Stimulated activated CD8-positive, alpha-beta memory T cell treated with anti-CD3 and anti-CD28 coated beads, Interleukin-15, amount 100 ng/mL, for 1 hour (primary cell): ENCODE measurements at regions not wholly inside any gene's neighbourhood (a gene's known extent, or its start where the extent isn't known, plus 50 kb on each side); places are given as distances from the start of the nearest gene placed in this dataset.

Source experiments
- DNase-seq: peaks from one replicate; pipeline ENCODE4 v3.0.0-alpha.2; 2020; ENCODE audit warnings: low read depth

DNA sequence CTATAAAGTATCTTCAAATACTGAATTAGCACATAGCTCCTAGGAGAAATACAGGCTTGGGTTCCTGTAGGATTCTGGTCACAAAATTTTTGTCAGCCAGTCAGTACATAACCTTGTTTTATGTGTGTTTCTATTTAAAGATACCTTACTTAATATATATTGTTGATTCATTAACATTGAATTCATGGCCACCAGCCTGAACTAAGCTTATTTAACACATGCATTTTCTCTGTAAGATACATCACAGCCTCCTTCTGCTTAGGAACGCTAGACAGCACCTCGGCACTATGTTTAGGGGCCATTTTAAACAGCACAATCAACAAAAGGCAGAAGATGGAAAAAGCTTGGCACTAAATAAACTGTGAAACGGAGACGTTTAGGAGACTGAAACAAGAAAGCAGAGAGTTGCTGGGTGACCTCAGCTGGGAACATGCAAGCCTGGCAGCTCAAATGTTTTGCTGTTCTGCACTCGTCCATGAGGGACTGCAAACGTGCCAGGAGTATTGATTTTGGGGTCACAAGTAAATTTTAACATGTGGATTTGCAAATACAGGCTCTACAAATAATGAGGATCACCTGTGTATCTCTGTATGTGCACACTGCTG is 432.2 kb upstream of the TPM1 start:
- DNase-seq, result no peak

DNA sequence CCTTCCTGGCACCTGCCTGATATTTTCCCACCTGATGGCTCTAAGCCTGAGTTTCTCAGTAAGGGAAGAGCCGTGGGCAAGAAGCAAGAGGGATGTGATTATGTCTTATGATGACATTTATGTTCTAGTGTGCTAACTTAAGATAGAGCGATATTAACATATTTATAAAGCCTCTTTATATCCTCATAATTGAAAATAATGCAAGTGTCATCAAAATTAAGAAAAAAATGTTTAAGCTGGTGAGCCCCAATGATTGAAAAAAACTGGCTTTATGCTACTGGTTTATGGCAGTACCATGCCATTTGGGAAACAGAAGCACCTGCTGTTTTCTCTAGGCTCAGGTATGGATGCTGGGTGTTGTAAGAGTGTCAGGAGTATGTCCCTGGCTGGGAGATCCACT is 431.5 kb upstream of the TPM1 start:
- no peak for DNase-seq

GRCh38 chr15:62612183-62612733 is 430.3 kb upstream of the TPM1 start:
- no peak for DNase-seq

DNA sequence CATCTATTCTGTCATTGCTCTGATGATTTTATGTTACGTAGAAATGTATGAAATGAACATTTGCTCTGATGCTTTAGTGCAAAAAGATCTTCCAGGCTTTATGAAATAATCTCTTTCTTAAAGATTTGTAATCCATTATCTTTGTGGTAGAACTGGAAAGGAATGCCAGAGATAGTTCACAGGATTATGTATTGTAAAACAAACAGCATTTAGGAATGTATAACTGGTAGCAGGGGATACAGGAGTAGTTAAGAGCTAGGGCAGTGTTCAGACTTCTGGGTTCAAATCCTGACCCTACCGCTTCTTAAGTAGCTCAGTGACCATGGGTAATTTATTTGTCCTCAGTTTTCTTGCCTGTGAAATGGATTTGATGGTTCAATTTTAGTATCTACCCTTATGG is 429.8 kb upstream of the TPM1 start:
- DNase-seq, result no peak

DNA sequence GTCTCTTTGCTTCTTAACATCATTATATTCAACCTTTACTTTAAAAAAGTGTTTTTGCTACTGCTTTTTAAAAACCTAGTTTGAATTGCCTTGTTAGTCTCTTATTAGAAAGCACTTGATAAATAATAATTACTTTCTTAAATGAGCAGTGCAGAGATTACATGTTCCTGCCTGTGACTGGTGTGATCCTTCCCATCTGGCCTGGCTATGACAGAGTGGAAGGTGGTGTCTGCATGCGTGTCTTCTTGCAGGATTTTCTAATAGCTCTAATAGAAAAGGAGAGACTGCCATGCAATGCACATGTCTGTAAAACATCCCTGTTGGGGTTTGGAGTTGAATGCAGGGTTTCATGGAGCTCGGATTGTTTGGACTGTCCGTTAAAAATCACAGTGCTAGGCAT is 425.8 kb upstream of the TPM1 start:
- DNase-seq, result no peak

DNA sequence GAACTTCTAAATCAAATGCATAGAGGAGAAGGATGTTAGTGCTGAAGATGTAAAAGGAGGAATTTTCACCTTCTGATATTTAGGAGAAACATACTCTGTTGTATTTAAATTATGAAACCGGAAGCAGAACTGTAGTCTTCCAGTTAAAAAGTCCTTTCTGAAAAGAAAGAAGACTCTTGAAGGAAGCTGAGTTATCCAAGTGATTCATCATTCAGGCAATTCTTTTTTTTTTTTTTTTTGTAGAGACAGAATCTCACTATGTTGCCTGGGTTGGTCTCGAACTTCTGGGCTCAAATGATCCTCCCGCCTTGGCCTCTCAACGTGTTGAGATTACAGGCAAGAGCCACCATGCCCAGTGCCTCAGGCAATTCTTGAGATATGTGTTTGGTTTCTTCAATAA is 424.8 kb upstream of the TPM1 start:
- DNase-seq, result no peak

- DNase-seq, result no peak
Measured at GRCh38 chr15:62618432-62618831, 424.1 kb upstream of the TPM1 start.

GRCh38 chr15:62618846-62619504 is 423.6 kb upstream of the TPM1 start:
- no peak for DNase-seq

- DNase-seq, result no peak
Measured at GRCh38 chr15:62619526-62619925, 423.0 kb upstream of the TPM1 start.

DNA sequence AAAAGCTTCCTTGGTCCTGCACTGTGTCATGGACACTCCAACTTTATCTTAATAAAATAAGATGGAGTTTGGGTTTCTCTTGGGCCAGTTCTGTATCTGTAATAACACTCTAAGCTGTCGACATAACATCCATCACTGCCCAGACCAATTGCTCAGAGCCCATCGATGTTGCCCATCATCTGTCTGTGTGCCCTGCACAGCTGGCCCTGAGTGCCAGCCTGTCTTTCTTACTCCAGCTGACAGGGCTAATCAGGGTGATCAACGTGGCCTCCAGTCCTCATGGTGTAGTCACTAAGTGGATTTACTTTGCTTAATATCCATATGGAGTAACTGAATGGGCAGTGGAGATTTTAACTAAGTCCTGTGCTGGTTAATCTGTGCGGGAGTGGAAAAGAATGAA is 419.8 kb upstream of the TPM1 start:
- no peak for DNase-seq

DNA sequence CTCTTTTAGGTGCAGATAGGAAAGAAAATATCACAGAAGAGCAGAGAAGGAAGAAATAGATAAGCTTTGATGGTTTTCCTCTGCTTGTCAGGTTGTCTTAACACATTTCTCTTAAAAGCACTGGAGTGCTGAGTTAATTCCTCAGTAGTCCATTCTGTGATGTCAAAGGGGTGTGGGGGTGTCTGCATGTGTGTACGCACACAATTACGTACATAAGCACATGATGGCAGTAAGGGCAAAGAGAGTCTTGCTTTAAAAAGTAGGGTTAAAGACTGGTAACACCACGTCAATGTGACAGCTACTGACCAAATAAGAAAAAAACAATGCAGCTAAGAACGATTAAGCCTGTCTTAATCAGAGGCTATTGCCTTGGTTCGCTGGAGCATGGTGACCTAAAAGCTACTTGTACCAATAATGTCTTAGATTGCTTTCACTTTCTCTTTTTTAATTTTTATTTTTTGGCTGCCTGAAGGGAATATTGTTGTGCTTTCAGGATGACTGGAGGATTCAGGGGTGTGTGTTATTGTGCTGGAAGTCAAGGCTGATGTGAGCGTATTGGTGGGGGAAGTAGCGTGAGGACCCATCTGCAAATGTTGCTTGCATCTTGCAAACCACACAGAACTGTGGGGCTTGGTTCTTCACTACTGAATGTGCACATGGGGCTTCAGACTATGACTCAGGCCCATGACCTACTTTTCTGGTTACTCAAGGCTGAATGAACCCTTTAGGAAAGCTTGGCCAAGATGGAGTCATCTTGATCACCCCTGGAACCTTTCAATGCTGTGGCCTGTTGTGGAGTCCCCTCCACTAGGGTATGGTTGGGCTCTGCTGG is 417.8 kb upstream of the TPM1 start:
- DNase-seq, result no peak

DNA sequence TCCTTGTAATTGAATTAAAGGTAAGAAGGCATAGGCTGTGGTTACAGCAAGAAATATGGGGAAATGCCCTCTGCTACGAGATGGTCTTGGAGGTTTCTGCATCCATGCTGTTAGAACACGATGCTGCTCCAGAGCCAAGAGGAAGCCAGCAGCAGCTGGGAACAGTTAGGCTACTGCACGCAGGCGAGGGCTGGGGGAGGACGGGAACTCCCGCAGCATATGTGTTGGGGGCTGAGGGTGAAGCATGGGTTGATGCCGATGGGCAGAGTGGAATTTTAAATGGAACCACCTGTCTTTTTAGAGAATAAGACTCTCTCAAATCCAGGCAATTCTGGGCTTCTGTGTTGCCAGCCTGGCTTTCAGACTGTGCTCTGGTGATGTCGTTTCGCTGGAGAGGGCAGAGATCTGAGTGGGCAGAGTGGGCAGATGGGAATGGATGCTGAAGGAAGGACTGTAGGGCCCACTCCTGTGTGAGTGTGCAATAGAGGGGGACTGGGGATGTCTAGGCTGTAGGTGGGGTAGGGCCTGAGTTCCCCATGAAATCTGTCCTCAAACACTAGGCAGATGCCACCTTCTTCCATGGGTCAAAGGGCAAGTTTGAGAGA is 417.0 kb upstream of the TPM1 start:
- DNase-seq, result no peak

DNA sequence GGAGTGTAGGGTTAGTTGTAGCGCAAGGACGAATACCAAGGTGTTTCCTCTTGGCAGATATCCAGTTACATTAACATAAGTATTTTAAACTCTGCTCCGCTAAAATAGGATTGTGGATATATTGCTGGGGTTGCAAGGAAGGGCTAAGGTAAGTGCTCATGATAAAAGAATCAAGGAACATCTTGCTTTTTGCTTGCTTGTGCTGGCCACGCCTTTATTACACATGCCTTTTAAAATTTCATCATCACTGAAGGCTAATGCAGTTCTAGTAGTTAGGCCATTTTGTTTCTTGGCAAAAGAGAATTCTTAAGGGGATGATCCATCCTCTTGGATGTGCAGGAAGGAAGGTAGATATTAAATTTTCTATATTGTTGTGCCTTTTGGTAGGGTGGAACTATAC is 415.6 kb upstream of the TPM1 start:
- DNase-seq, result no peak

DNA sequence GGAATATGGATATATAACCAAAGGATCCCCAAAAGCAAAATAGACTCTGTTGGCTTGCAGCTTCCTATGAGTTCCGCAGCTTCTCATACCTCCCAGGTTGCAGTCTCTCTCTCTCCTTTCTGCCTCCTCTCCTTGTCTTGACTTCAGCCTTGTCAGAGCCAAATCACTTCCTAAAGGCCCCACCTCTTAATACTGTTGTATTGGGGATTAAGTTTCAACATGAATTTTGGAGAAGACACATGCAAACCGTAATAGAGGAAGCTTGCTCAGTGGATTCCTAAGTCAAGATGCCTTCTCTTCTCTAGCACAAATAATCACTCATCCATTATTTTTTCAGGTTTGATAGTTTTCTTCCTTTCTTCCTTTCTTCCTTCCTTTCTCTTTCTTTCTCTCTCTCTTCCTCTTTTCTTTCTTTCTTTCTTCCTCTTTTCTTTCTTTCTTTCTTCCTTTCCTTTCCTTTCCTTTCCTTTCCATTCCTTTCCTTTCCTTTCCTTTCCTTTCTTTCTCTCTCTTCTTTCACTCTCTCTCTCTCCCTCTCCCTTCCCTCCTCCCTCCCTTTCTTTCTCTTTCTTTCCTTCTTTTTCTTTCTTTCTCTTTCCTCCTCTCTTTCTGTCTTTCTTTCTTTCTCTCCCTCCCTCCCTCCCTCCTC is 411.3 kb upstream of the TPM1 start:
- DNase-seq, result no peak

DNA sequence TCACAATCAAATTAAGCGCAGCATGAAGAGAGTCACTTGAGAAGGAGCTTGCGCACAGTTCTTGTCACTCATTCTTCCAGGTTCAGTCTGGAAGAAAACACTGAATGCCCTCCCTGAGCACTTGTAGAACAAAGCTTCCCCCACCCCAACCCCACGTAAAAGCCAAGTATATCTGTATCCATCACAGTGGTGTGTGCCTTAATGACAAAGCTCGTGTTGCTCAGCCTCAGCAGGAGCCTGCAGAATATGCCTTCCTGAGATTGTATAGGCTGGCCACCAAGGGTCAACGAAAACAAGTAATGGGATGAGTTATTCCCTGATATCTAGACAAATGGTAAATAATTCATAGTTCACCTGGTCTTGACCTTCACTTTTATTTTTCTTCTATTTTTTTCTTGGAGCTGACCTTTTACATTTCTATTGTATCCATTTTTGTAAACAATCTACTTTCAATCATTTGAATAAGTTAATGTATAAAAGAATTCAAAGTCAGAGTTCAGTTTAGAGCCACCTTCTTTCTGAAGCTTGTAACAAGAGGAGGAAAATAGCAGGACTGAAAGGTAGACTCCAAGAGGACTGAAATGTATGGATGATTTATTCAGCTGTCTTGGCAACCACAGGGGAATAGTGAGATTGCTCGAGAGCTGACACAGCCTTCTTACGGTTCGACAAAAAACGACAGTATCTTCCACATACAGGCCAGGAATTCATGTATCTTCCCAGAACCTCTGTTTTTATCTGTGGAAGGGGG is 405.5 kb upstream of the TPM1 start:
- no peak for DNase-seq

DNA sequence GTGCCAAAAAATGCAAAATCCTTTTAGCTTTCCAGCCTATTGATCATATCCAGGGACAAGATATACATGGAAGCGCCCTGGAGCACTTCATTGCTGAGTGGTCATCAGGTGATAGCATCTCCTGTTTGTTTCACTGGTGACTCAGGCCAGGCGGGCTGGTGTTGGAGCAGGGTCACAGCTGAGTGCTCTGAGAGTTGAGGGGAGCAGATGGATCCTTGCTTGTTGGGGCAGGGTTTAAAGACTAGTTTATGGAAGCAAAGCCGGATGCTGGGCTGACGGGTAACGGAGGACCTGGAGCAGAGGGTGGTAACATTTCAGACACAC is 405.0 kb upstream of the TPM1 start:
- DNase-seq, result no peak

DNA sequence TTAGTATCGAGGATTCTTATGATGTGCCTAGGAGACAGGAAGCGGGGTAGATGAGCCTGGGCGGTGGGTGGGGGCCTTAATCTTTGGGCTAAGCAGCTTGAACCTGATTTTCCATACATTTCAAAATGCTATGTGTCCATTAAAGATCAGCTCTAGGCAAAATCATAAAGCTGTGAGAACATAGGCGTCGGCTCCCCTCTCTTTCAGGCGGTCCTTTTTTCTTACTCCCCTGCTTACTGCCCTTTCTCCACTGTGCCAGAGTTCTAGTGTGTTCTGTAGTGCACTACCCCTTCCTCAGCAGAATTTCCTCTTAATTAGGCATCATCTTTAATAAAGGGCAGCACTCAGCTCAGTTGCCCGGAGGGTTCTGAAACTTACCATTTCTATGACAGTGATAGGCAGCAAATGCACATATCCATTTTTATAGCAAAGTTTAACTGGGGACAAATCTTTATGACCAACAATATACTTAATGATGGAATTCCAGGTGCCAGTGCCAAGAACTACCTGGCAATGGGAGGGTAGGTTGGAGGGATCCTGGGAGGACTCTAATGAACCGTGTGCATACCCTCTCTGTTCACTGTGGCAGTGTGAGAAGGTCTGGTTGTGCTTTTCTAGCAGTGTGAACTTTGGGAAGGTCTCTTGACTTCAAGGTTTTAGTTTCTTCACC is 404.5 kb upstream of the TPM1 start:
- DNase-seq, result no peak

- no peak for DNase-seq
Measured at GRCh38 chr15:62639432-62639831, 403.1 kb upstream of the TPM1 start.

DNA sequence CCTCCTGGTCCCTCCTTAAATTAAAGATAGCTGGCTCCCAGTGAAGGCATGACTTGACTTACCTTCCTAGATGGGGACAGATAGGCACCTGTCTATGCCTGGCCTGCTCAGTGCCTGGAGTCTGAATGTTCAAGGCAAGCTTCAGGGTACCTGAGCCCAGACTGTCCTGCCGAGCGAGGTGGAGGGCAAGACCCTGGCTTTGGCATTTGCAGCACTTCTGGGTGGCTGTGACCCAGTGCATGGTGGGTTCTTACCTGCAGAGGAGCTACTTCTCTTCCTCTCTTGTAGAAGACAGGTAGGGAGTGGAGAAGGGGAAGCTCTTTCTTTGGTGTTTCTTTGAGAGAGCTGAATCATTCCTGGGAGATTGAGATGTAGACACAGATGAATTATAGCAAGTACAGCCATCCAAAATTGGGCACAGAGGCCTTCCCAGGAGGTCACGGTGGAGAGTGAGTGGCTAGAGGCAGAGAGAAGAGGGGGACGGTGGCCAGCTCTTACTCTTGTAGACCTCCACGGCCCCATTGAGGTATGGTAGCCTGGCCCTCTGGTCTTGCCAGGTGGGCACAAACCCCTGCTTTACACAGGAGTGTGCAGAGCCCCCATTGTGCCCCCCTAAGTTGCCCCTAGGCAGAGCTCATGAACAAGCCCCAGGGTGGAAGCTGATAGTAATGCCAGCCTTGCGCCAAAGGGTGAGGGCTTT is 402.5 kb upstream of the TPM1 start:
- no peak for DNase-seq

- DNase-seq, result no peak
Measured at GRCh38 chr15:62641825-62642224, 400.7 kb upstream of the TPM1 start.
